Left ventricle myocardium inferior (tissue), 1 donor: ENCODE measurements at regions not wholly inside any gene's neighbourhood (a gene's known extent, or its start where the extent isn't known, plus 50 kb on each side); places are given as distances from the start of the nearest gene placed in this dataset.

Source experiments
- DNase-seq: peaks from one replicate; pipeline ENCODE4 v3.0.0-alpha.2; 2020
- H3K27ac ChIP-seq: fragments of 200-600 bp; replicated peaks from 2 replicates; pipeline ENCODE4 v1.8.0; 2021
- H3K27me3 ChIP-seq: fragments of 200-600 bp; 2 replicates; pipeline ENCODE4 v1.8.0; 2021; ENCODE audit warnings: low read depth
- H3K36me3 ChIP-seq: fragments of 200-600 bp; 2 replicates; pipeline ENCODE4 v1.8.0; 2021
- H3K4me1 ChIP-seq: fragments of 200-600 bp; 2 replicates; pipeline ENCODE4 v1.8.0; 2021
- H3K4me3 ChIP-seq: fragments of 200-600 bp; 2 replicates; pipeline ENCODE4 v1.8.0; 2021; ENCODE audit warnings: mild to moderate bottlenecking, moderate library complexity
- H3K9me3 ChIP-seq: fragments of 200-600 bp; replicated peaks from 2 replicates; pipeline ENCODE4 v1.8.0; 2021
- CTCF ChIP-seq: fragments of 200-600 bp; IDR thresholded peaks from 2 replicates; pipeline ENCODE4 v1.8.0; 2021; ENCODE audit warnings: antibody characterized with exemption, mild to moderate bottlenecking, borderline replicate concordance
- intact Hi-C: fragments of 100-400 bp; cut with micrococcal nuclease; formaldehyde crosslinking; loops from one replicate; pipeline ENCODE4 v1.11.0; 2022
- donor health status: DM: no; HTN: yes; CAD: no; lungs with severe emphysema.

- no peak for DNase-seq
- no peak overlapping the region for H3K27ac ChIP-seq
- no peak for TF ChIP-seq CTCF
- no peaks in the 10 kb centered on the region for H3K9me3 ChIP-seq
- intact Hi-C loops = no loop called here
- H3K36me3 ChIP-seq = no peaks in the 10 kb centered on the region
- peaks cover 58% of the 10 kb centered on the region for H3K27me3 ChIP-seq
- no peaks in the 10 kb centered on the region for H3K4me1 ChIP-seq
- H3K4me3 ChIP-seq = no peak overlapping the region
These were observed 262.2 kb upstream of the TCERG1L start for GRCh38 chr10:131573707-131574106.

- no peak for DNase-seq
- intact Hi-C loops = no loop called here
- no peak for TF ChIP-seq CTCF
- Histone ChIP-seq H3K27me3 (peaks cover 53% of the 10 kb centered on the region), H3K27ac (no peak overlapping the region), H3K9me3 (no peaks in the 10 kb centered on the region), H3K4me1 (no peaks in the 10 kb centered on the region), H3K36me3 (no peaks in the 10 kb centered on the region), H3K4me3 (no peak overlapping the region)
These were observed 262.8 kb upstream of the TCERG1L start for GRCh38 chr10:131574363-131574706.

- Histone ChIP-seq H3K4me3 (no peak overlapping the region), H3K27me3 (peaks cover 53% of the 10 kb centered on the region), H3K4me1 (no peaks in the 10 kb centered on the region), H3K9me3 (no peaks in the 10 kb centered on the region), H3K27ac (no peak overlapping the region), H3K36me3 (no peaks in the 10 kb centered on the region)
- no peak for TF ChIP-seq CTCF
- intact Hi-C loops = no loop called here
- no peak for DNase-seq
These were observed 263.3 kb upstream of the TCERG1L start for GRCh38 chr10:131574707-131575430.

GRCh38 chr10:131575877-131576276 lies 264.4 kb upstream of the TCERG1L start:
- no peak overlapping the region for H3K4me3 ChIP-seq
- no peaks in the 10 kb centered on the region for H3K36me3 ChIP-seq
- no peaks in the 10 kb centered on the region for H3K9me3 ChIP-seq
- no peak overlapping the region for H3K27ac ChIP-seq
- no peak for DNase-seq
- peaks cover 50% of the 10 kb centered on the region for H3K27me3 ChIP-seq
- TF ChIP-seq CTCF = no peak
- no peaks in the 10 kb centered on the region for H3K4me1 ChIP-seq
- intact Hi-C loops = no loop called here

GRCh38 chr10:131576341-131577177 lies 265.0 kb upstream of the TCERG1L start:
- H3K36me3 ChIP-seq = no peaks in the 10 kb centered on the region
- H3K4me3 ChIP-seq = no peak overlapping the region
- intact Hi-C loops = no loop called here
- H3K27me3 ChIP-seq = peaks cover 46% of the 10 kb centered on the region
- no peaks in the 10 kb centered on the region for H3K4me1 ChIP-seq
- no peak for DNase-seq
- no peaks in the 10 kb centered on the region for H3K9me3 ChIP-seq
- no peak overlapping the region for H3K27ac ChIP-seq
- no peak for TF ChIP-seq CTCF
